Esophagus muscularis mucosa (tissue), 4 donors: ENCODE measurements at regions not wholly inside any gene's neighbourhood (a gene's known extent, or its start where the extent isn't known, plus 50 kb on each side); places are given as distances from the start of the nearest gene placed in this dataset.

Experiments used
- DNase-seq: peaks from one replicate; pipeline ENCODE4 v3.0.0-alpha.2; 2017; ENCODE audit errors: extremely low spot score
- H3K27ac ChIP-seq, 4 donors: fragments of 200-600 bp; sonication (generic); replicated peaks in 1 of 4; 1 replicate in 3 of 4; 2 replicates in 1 of 4; pipeline ENCODE4 v1.5.1; 2016 to 2019; ENCODE audit warnings: mild to moderate bottlenecking in 1 of 4
- H3K27me3 ChIP-seq, 4 donors: fragments of 200-600 bp; sonication (generic); one replicate each; pipeline versions ENCODE4 v1.5.1 to v1.6.0; 2016 to 2019
- H3K36me3 ChIP-seq, 4 donors: fragments of 200-600 bp; sonication (generic); one replicate each; pipeline ENCODE4 v1.5.1; 2016 to 2019
- H3K4me1 ChIP-seq, 4 donors: fragments of 200-600 bp; sonication (generic); one replicate each; pipeline ENCODE4 v1.5.1; 2016 to 2019
- H3K4me3 ChIP-seq, 4 donors: fragments of 200-600 bp; sonication (generic); 1 replicate in 2 of 4; 2 replicates in 2 of 4; pipeline ENCODE4 v1.5.1; 2016 to 2019; ENCODE audit warnings: mild to moderate bottlenecking in 4 of 4, moderate library complexity in 1 of 4
- H3K9me3 ChIP-seq, 4 donors: fragments of 200-600 bp; sonication (generic); 1 replicate in 3 of 4; 2 replicates in 1 of 4; pipeline ENCODE4 v1.5.1; 2016 to 2019
- EP300 ChIP-seq: sonication (generic); formaldehyde crosslinking; IDR thresholded peaks from one replicate; pipeline ENCODE4 v1.6.1; 2017; ENCODE audit warnings: antibody characterized with exemption
- POLR2A ChIP-seq: fragments of 450-650 bp; IDR thresholded peaks from one replicate; pipeline ENCODE4 v1.6.1; 2017; ENCODE audit warnings: antibody characterized with exemption, moderate library complexity, mild to moderate bottlenecking, low read depth
- POLR2AphosphoS5 ChIP-seq, 2 donors: sonication (generic); formaldehyde crosslinking; IDR thresholded peaks; one replicate each; pipeline ENCODE4 v1.6.1; 2017; ENCODE audit warnings: antibody characterized with exemption in 2 of 2
- WGBS: methylation state at CpG from one replicate; pipeline ENCODE4 v1.1.5; 2018; 5-methylcytosine and 5-hydroxymethylcytosine counted together
- intact Hi-C: fragments of 100-400 bp; cut with DNase I; formaldehyde crosslinking; loops from one replicate; pipeline ENCODE4 v1.15.1; 2023
- TF ChIP-seq, protein P1 (sequence below), 3 experiments: fragments of 200-600 bp in 2 of 3; fragments of 450-650 bp in 1 of 3; sonication (generic) in 2 of 3; IDR thresholded peaks; one replicate each; pipeline ENCODE4 v1.5.1; 2017 to 2019; ENCODE audit warnings: antibody characterized with exemption in 3 of 3, mild to moderate bottlenecking in 2 of 3, moderate library complexity in 1 of 3

DNA sequence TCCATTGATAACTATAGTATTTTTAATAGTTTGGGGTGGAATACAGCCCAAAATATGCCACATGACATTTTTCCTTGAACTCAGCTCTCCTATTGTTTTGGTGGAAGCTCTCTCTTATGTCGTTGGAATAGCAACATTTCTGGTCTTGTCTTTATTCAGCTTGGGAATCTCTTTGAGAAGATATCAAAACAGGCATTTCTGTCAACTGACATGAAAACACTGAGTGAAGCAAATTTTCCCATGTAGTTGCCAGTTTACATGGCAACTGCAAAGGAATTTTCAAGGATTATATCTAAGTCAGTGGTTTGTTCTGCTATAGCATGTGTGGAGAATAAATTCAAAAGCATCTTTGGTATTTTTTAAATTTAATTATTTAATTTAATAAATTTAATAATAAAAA lies 863.5 kb upstream of the CDH8 start:
- no peaks in the 10 kb centered on the region for H3K36me3 ChIP-seq
- TF ChIP-seq, protein P1, sequence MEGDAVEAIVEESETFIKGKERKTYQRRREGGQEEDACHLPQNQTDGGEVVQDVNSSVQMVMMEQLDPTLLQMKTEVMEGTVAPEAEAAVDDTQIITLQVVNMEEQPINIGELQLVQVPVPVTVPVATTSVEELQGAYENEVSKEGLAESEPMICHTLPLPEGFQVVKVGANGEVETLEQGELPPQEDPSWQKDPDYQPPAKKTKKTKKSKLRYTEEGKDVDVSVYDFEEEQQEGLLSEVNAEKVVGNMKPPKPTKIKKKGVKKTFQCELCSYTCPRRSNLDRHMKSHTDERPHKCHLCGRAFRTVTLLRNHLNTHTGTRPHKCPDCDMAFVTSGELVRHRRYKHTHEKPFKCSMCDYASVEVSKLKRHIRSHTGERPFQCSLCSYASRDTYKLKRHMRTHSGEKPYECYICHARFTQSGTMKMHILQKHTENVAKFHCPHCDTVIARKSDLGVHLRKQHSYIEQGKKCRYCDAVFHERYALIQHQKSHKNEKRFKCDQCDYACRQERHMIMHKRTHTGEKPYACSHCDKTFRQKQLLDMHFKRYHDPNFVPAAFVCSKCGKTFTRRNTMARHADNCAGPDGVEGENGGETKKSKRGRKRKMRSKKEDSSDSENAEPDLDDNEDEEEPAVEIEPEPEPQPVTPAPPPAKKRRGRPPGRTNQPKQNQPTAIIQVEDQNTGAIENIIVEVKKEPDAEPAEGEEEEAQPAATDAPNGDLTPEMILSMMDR (IDR thresholded peaks at IDR 0.05) = no peak
- no peak for TF ChIP-seq EP300
- no peak for TF ChIP-seq POLR2AphosphoS5 (IDR thresholded peaks at IDR 0.05)
- TF ChIP-seq POLR2A = no peak
- no peak overlapping the region for H3K27ac ChIP-seq
- no peak overlapping the region for H3K4me3 ChIP-seq
- intact Hi-C loops = no loop called here
- H3K9me3 ChIP-seq = no peaks in the 10 kb centered on the region
- no peaks in the 10 kb centered on the region for H3K4me1 ChIP-seq
- no peaks in the 10 kb centered on the region for H3K27me3 ChIP-seq
- no peak for DNase-seq
- WGBS = 68% methylated on average over 1 of the region's 1 CpG

DNA sequence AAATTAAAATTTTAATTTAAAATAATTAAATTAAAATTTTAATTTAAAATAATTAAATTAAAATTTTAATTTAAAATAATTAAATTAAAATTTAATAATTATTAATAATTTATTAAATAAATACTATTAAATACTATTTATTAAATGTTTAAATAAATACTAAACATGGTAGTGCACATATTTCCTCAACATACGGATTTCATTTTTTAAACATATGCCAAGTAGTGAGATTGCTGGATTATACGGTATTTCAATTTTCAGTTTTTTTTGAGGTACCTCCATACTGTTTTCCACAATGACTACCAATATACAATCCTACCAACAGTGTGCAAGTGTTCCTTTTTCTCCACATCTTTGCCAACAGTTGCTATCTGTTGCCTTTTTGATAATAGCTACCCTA lies 852.9 kb upstream of the CDH8 start:
- H3K36me3 ChIP-seq = no peaks in the 10 kb centered on the region
- no peaks in the 10 kb centered on the region for H3K4me1 ChIP-seq
- no peak overlapping the region for H3K27ac ChIP-seq
- intact Hi-C loops = no loop called here
- H3K9me3 ChIP-seq = peaks cover 0 to 11% (median 3%) of the 10 kb centered on the region in 4 donors
- DNase-seq = no peak
- TF ChIP-seq POLR2AphosphoS5 (IDR thresholded peaks at IDR 0.05) = no peak
- TF ChIP-seq EP300 = no peak
- TF ChIP-seq, protein P1 (IDR thresholded peaks at IDR 0.05) = no peak
- no peak for TF ChIP-seq POLR2A
- H3K4me3 ChIP-seq = no peak overlapping the region
- 96% methylated on average over 2 of the region's 2 CpGs for WGBS
- no peaks in the 10 kb centered on the region for H3K27me3 ChIP-seq

DNA sequence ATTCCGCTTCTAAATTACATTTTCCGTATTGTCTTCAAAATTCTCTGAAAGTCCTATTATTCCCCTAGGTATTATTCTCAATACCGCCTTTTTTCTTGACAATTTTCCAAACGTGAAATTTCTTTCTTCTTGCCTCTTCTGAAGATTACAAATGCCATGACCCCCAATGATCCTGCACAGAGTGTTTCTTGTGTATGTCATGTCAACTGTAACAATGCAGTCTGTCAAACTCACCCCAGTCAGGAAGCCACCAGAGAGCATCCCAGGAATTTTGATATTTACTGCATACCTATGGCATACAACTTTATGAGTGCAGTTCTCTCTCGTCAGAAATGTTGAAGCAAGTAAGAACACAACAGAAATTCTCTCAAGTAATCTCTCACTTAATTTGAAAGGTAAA lies 847.3 kb upstream of the CDH8 start:
- H3K4me1 ChIP-seq = no peaks in the 10 kb centered on the region
- H3K27ac ChIP-seq = no peak overlapping the region
- 64% methylated on average over 5 of the region's 5 CpGs for WGBS
- intact Hi-C loops = no loop called here
- TF ChIP-seq, protein P1 (IDR thresholded peaks at IDR 0.05) = no peak
- no peak for TF ChIP-seq EP300
- TF ChIP-seq POLR2A = no peak
- no peak for TF ChIP-seq POLR2AphosphoS5 (IDR thresholded peaks at IDR 0.05)
- H3K4me3 ChIP-seq = no peak overlapping the region
- H3K9me3 ChIP-seq = peaks cover 0 to 6% (median 0%) of the 10 kb centered on the region in 4 donors
- H3K36me3 ChIP-seq = no peaks in the 10 kb centered on the region
- DNase-seq = no peak
- no peaks in the 10 kb centered on the region for H3K27me3 ChIP-seq

DNA sequence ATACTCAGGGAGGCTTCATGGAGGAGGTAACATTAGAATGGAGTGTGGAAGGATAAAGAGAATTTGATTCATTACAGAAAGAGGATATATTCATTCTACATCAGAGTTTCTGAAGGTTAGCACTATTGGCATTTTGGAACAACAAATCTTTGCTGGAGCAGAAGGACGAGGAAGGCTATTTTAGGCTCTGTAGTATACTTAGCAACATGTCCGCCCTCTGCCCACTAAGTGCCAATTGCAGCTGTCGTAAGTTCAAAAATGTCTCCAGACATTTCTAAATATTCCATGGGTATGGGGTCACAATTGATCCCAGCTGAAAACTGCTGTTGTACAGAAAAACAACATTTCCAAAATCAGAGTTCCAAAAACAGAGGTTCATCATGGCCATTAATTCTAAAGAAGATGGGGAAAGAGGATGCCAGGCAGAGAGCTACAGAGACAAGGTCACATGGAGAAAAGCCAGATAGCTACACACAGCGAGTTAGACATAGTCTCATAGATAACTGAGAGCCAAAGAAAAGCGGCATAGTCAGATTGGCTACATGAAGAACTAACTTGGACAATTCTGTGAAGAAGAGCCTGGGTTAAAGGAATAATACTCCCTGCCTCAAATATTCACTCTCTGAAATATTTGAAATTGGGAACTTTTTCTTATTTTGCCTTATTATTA lies 846.4 kb upstream of the CDH8 start:
- no peak for DNase-seq
- WGBS = 79% methylated on average over 5 of the region's 5 CpGs
- no peaks in the 10 kb centered on the region for H3K27me3 ChIP-seq
- intact Hi-C loops = no loop called here
- no peak for TF ChIP-seq EP300
- TF ChIP-seq, protein P1 (IDR thresholded peaks at IDR 0.05) = no peak
- no peak for TF ChIP-seq POLR2A
- no peak for TF ChIP-seq POLR2AphosphoS5 (IDR thresholded peaks at IDR 0.05)
- peaks cover 0 to 5% (median 0%) of the 10 kb centered on the region in 4 donors for H3K9me3 ChIP-seq
- H3K4me1 ChIP-seq = no peaks in the 10 kb centered on the region
- H3K4me3 ChIP-seq = no peak overlapping the region
- H3K27ac ChIP-seq = no peak overlapping the region
- H3K36me3 ChIP-seq = no peaks in the 10 kb centered on the region

DNA sequence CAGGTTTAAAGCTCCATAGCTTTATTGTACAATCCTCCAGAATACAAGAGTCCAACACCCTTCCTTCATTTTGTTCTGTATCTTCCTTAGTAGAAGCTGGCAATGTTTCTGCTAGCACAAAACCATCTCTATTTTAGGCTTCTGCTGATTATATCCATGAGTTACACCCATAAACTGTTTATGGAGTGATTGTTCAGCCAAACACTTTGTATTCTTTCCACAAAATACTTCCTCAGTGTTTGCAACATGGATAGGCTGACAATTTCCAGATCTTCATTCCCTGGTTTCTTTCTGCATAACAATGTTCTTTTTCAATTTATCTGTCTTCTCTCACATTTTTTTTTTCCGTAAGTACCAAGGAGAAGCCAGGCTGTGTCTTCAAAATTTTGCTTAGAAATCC lies 839.9 kb upstream of the CDH8 start:
- Histone ChIP-seq H3K36me3 (no peaks in the 10 kb centered on the region), H3K4me3 (no peak overlapping the region), H3K27ac (peak overlapping the region in 1 of 4 donors; percentile 16), H3K4me1 (peaks cover 0 to 6% (median 0%) of the 10 kb centered on the region in 4 donors), H3K27me3 (no peaks in the 10 kb centered on the region), H3K9me3 (no peaks in the 10 kb centered on the region)
- no peak for DNase-seq
- intact Hi-C loops = no loop called here
- 53% methylated on average over 1 of the region's 1 CpG for WGBS
- TF ChIP-seq POLR2A (no peak), EP300 (no peak), POLR2AphosphoS5 (IDR thresholded peaks at IDR 0.05) (no peak)
- TF ChIP-seq, protein P1 (IDR thresholded peaks at IDR 0.05) = no peak
